IMR-90 (cell line): ENCODE measurements at regions not wholly inside any gene's neighbourhood (a gene's known extent, or its start where the extent isn't known, plus 50 kb on each side); places are given as distances from the start of the nearest gene placed in this dataset.
"Not testable (repeated sequence)": the region's sequence is repeated elsewhere in the genome, so short reads cannot be mapped to it uniquely, and the experiment has no call there.

ENCODE experiments used
- ATAC-seq: fragments of 200-7000 bp; cut with Tn5 transposase; 2 replicates; pipeline ENCODE4 v1.9.1; 2020; ENCODE audit warnings: low read depth, mild to moderate bottlenecking, moderate library complexity
- BruUV-seq: library from RNA; stranded (reverse); fragments of 400-500 nt; replicated peaks from 2 replicates; lab custom pipeline; 2021; lab: Mats Ljungman, UMichigan
- CTCF ChIA-PET: fragments of 300-600 bp; formaldehyde crosslinking; extraction: SDS; loops from one replicate; lab custom pipeline; 2021; ENCODE audit warnings: antibody characterized with exemption; lab: Yijun Ruan, JAX
- POLR2A ChIA-PET: fragments of 300-600 bp; sonication (Branson Sonifier 250); formaldehyde crosslinking; loops from one replicate; lab custom pipeline; 2022; ENCODE audit warnings: antibody characterized with exemption; ENCODE audit not compliant: unreplicated experiment; lab: Charles Lee
- DNase-seq: peaks from one replicate; pipeline ENCODE4 v3.0.0; 2013
- H2AFZ ChIP-seq: replicated peaks from 2 replicates; pipeline ENCODE3; 2013; ENCODE audit warnings: low read length, mild to moderate bottlenecking; ENCODE audit not compliant: poor library complexity
- H2AK5ac ChIP-seq: 2 replicates; pipeline ENCODE4 v1.6.1; 2013; ENCODE audit warnings: low read depth, low read length, inconsistent platforms
- H2AK9ac ChIP-seq: replicated peaks from 2 replicates; pipeline ENCODE3; 2013; ENCODE audit warnings: mild to moderate bottlenecking, low read depth, low read length, moderate library complexity; ENCODE audit not compliant: poor library complexity
- H2BK120ac ChIP-seq: 2 replicates; pipeline ENCODE4 v1.6.1; 2013; ENCODE audit warnings: low read depth, low read length, inconsistent platforms
- H2BK15ac ChIP-seq: 3 replicates; pipeline ENCODE4 v1.6.1; 2013; ENCODE audit warnings: low read depth, low read length, inconsistent platforms
- H2BK20ac ChIP-seq: 2 replicates; pipeline ENCODE4 v1.6.1; 2013; ENCODE audit warnings: low read depth, mild to moderate bottlenecking, inconsistent platforms, low read length, moderate library complexity
- H2BK5ac ChIP-seq: 2 replicates; pipeline ENCODE4 v1.6.1; 2013; ENCODE audit warnings: mild to moderate bottlenecking, low read depth, low read length, inconsistent platforms; ENCODE audit not compliant: poor library complexity, severe bottlenecking
- H3K14ac ChIP-seq: replicated peaks from 2 replicates; pipeline ENCODE4 v1.6.1; 2013; ENCODE audit warnings: low read depth, low read length, inconsistent platforms
- H3K18ac ChIP-seq: 2 replicates; pipeline ENCODE4 v1.6.1; 2013; ENCODE audit warnings: low read depth, low read length, control low read depth
- H3K23ac ChIP-seq: 2 replicates; pipeline ENCODE4 v1.6.1; 2013; ENCODE audit warnings: low read depth, low read length, inconsistent platforms
- H3K27ac ChIP-seq: 2 replicates; pipeline ENCODE4 v1.5.1; 2013; ENCODE audit warnings: mild to moderate bottlenecking, control low read depth, low read length; ENCODE audit not compliant: insufficient read depth
- H3K27me3 ChIP-seq: 2 replicates; pipeline ENCODE4 v1.6.1; 2013; ENCODE audit warnings: low read length; ENCODE audit not compliant: control insufficient read depth, insufficient read depth
- H3K36me3 ChIP-seq: 2 replicates; pipeline ENCODE4 v1.6.1; 2013; ENCODE audit warnings: low read length, mixed read lengths; ENCODE audit not compliant: control insufficient read depth, insufficient read depth
- H3K4ac ChIP-seq: 2 replicates; pipeline ENCODE4 v1.6.1; 2013; ENCODE audit warnings: low read depth, low read length, inconsistent platforms
- H3K4me1 ChIP-seq: 2 replicates; pipeline ENCODE4 v1.6.1; 2013; ENCODE audit warnings: low read length, mixed read lengths; ENCODE audit not compliant: control insufficient read depth, insufficient read depth
- H3K4me2 ChIP-seq: 2 replicates; pipeline ENCODE4 v1.6.1; 2013; ENCODE audit warnings: low read depth, mild to moderate bottlenecking, control low read depth, low read length, moderate library complexity
- H3K4me3 ChIP-seq: 2 replicates; pipeline ENCODE4 v1.5.1; 2013; ENCODE audit warnings: low read depth, mild to moderate bottlenecking, control low read depth, low read length, moderate library complexity; ENCODE audit not compliant: insufficient read depth
- H3K56ac ChIP-seq: 2 replicates; pipeline ENCODE4 v1.6.1; 2013; ENCODE audit warnings: low read length, inconsistent platforms; ENCODE audit not compliant: insufficient read depth; ENCODE audit errors: extremely low read depth
- H3K79me1 ChIP-seq, 2 experiments: 2 replicates each; pipeline ENCODE4 v1.6.1; 2013; ENCODE audit warnings: low read length in 2 of 2, inconsistent platforms in 1 of 2, low read depth in 1 of 2
- H3K9ac ChIP-seq: 2 replicates; pipeline ENCODE4 v1.6.1; 2013; ENCODE audit warnings: low read depth, low read length, control low read depth
- H3K9me1 ChIP-seq: 2 replicates; pipeline ENCODE4 v1.6.1; 2013; ENCODE audit warnings: low read length, inconsistent platforms; ENCODE audit not compliant: insufficient read depth
- H3K9me3 ChIP-seq: 2 replicates; pipeline ENCODE4 v1.6.1; 2013; ENCODE audit warnings: low read length; ENCODE audit not compliant: control insufficient read depth, insufficient read depth
- H4K20me1 ChIP-seq: 2 replicates; pipeline ENCODE4 v1.6.1; 2013; ENCODE audit warnings: low read length, inconsistent platforms; ENCODE audit not compliant: insufficient read depth
- H4K5ac ChIP-seq: 2 replicates; pipeline ENCODE4 v1.6.1; 2013; ENCODE audit warnings: mild to moderate bottlenecking, low read depth, low read length, control low read depth
- H4K8ac ChIP-seq, 2 experiments: 2 replicates each; pipeline ENCODE4 v1.6.1; 2013; ENCODE audit warnings: low read depth in 2 of 2, low read length in 2 of 2, control low read depth in 1 of 2, inconsistent platforms in 1 of 2
- H4K91ac ChIP-seq: 2 replicates; pipeline ENCODE4 v1.6.1; 2013; ENCODE audit warnings: low read depth, low read length, inconsistent platforms; ENCODE audit not compliant: insufficient read depth
- BHLHE40 ChIP-seq: fragments of 150-350 bp; IDR thresholded peaks from 2 replicates; pipeline ENCODE4 v1.6.1; 2016; ENCODE audit warnings: mild to moderate bottlenecking, low read depth, low read length
- CEBPB ChIP-seq: IDR thresholded peaks from 2 replicates; pipeline ENCODE4 v1.6.1; 2012; ENCODE audit warnings: low read depth, low read length, improper control_type of control experiment
- CHD1 ChIP-seq: IDR thresholded peaks from 2 replicates; pipeline ENCODE4 v1.6.1; 2012; ENCODE audit warnings: low read depth, low read length, improper control_type of control experiment
- ELK1 ChIP-seq: fragments of 150-350 bp; IDR thresholded peaks from 2 replicates; pipeline ENCODE4 v1.6.1; 2016; ENCODE audit warnings: low read depth, mild to moderate bottlenecking, low read length, moderate library complexity, borderline replicate concordance
- MXI1 ChIP-seq: IDR thresholded peaks from 2 replicates; pipeline ENCODE4 v1.6.1; 2012; ENCODE audit warnings: low read depth, mild to moderate bottlenecking, low read length, moderate library complexity, borderline replicate concordance
- NFE2L2 ChIP-seq: fragments of 150-350 bp; IDR thresholded peaks from 2 replicates; pipeline ENCODE4 v1.6.1; 2016; ENCODE audit warnings: low read depth, mild to moderate bottlenecking, low read length
- RCOR1 ChIP-seq: IDR thresholded peaks from 2 replicates; pipeline ENCODE4 v1.6.1; 2012; ENCODE audit warnings: mild to moderate bottlenecking, low read length, improper control_type of control experiment; ENCODE audit not compliant: insufficient replicate concordance
- RFX5 ChIP-seq: IDR thresholded peaks from 2 replicates; pipeline ENCODE4 v1.8.0; 2012; ENCODE audit warnings: low read depth, mild to moderate bottlenecking, low read length, moderate library complexity
- WGBS, 2 experiments: methylation state at CpG; one replicate each; pipeline versions ENCODE4 v1.1.5 to v1.1.7; 2013; ENCODE audit warnings: missing lambda C conversion rate in 2 of 2; ENCODE audit not compliant: insufficient read length in 1 of 2; ENCODE audit errors: extremely low coverage in 2 of 2; 5-methylcytosine and 5-hydroxymethylcytosine counted together
- dilution Hi-C: fragments of 300-500 bp; cut with HindIII; formaldehyde crosslinking; loops from one replicate; pipeline ENCODE4 v1.14.3; 2018; ENCODE audit warnings: low sequenced_read_pairs; ENCODE audit not compliant: unreplicated experiment
- in situ Hi-C: fragments of 300-500 bp; cut with MboI; formaldehyde crosslinking; loops from 3 replicates; pipeline ENCODE4 v1.14.3; 2019; ENCODE audit warnings: low sequenced_read_pairs, inconsistent platforms, mixed read lengths
- intact Hi-C: fragments of 100-400 bp; cut with micrococcal nuclease; formaldehyde crosslinking; loops from 2 replicates; pipeline ENCODE4 v1.10.0; 2022
- TF ChIP-seq, protein P1 (sequence below): fragments of 150-350 bp; IDR thresholded peaks from 2 replicates; pipeline ENCODE4 v1.6.1; 2017; ENCODE audit warnings: mild to moderate bottlenecking, antibody characterized with exemption, low read length, low read depth

- no peak for ATAC-seq
- dilution Hi-C loops: no loop called here
These were observed 337.6 kb downstream of the IRS1 start for GRCh38 chr2:226461981-226462380.

GRCh38 chr2:226456144-226456543 lies 343.5 kb downstream of the IRS1 start:
- in situ Hi-C loops: not testable (repeated sequence)

More at GRCh38 chr2:226461981-226462380, 337.6 kb downstream of the IRS1 start:
- H2AFZ ChIP-seq: no peak overlapping the region
- no peak overlapping the region for H3K4ac ChIP-seq
- no peak overlapping the region for H3K27ac ChIP-seq
- H4K5ac ChIP-seq: no peak overlapping the region
- no peak overlapping the region for H2AK5ac ChIP-seq
- peaks cover 2% of the 10 kb centered on the region; the same call in 1 of the 2 replicates for H3K4me1 ChIP-seq
- no peak overlapping the region for H3K56ac ChIP-seq
- no CpG with 5 or more reads among the region's 4 CpGs for WGBS, 2 experiments
- H3K18ac ChIP-seq: no peak overlapping the region
- no peak overlapping the region for H3K23ac ChIP-seq
- no peak for DNase-seq
- H3K4me3 ChIP-seq: no peak overlapping the region
- ChIA-PET CTCF (no interaction called here), POLR2A (no interaction called here)
- H2AK9ac ChIP-seq: no peak overlapping the region
- H2BK120ac ChIP-seq: no peak overlapping the region
- H3K79me1 ChIP-seq: no peaks in the 10 kb centered on the region
- H4K91ac ChIP-seq: no peak overlapping the region
- H4K8ac ChIP-seq: no peak overlapping the region
- no peaks in the 10 kb centered on the region for H3K27me3 ChIP-seq
- H3K9me1 ChIP-seq: no peaks in the 10 kb centered on the region
- H2BK20ac ChIP-seq: no peak overlapping the region
- no peaks in the 10 kb centered on the region for H4K20me1 ChIP-seq
- BruUV-seq: no TSS peak
- no peak overlapping the region for H3K4me2 ChIP-seq
- no peaks in the 10 kb centered on the region for H3K9me3 ChIP-seq
- no peak overlapping the region for H2BK15ac ChIP-seq
- no peak overlapping the region for H3K14ac ChIP-seq
- no peak for TF ChIP-seq NFE2L2
- TF ChIP-seq MXI1: no peak
- no peak for TF ChIP-seq ELK1
- TF ChIP-seq CHD1: no peak
- TF ChIP-seq RCOR1: no peak
- no peak for TF ChIP-seq BHLHE40
- TF ChIP-seq RFX5: no peak
- TF ChIP-seq, protein P1, sequence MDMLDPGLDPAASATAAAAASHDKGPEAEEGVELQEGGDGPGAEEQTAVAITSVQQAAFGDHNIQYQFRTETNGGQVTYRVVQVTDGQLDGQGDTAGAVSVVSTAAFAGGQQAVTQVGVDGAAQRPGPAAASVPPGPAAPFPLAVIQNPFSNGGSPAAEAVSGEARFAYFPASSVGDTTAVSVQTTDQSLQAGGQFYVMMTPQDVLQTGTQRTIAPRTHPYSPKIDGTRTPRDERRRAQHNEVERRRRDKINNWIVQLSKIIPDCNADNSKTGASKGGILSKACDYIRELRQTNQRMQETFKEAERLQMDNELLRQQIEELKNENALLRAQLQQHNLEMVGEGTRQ: no peak
- no peak for TF ChIP-seq CEBPB
- in situ Hi-C loops (no loop called here), intact Hi-C loops (no loop called here)
- no peak overlapping the region for H3K9ac ChIP-seq
- no peak overlapping the region for H2BK5ac ChIP-seq
- H3K36me3 ChIP-seq: no peaks in the 10 kb centered on the region

More at GRCh38 chr2:226456144-226456543, 343.5 kb downstream of the IRS1 start:
- intact Hi-C loops, H2BK20ac ChIP-seq, H3K4me1 ChIP-seq, BruUV-seq, H3K27me3 ChIP-seq, H3K36me3 ChIP-seq, H3K56ac ChIP-seq, H3K14ac ChIP-seq, H3K79me1 ChIP-seq, H3K4ac ChIP-seq, dilution Hi-C loops, H3K4me2 ChIP-seq, H4K8ac ChIP-seq, H2BK5ac ChIP-seq, H3K18ac ChIP-seq, DNase-seq, H3K27ac ChIP-seq, H3K4me3 ChIP-seq, H2AFZ ChIP-seq, H4K5ac ChIP-seq, H2BK15ac ChIP-seq, ATAC-seq, H2AK5ac ChIP-seq, H2BK120ac ChIP-seq, POLR2A ChIA-PET, H2AK9ac ChIP-seq, H4K91ac ChIP-seq, H3K9ac ChIP-seq, H3K9me1 ChIP-seq, H4K20me1 ChIP-seq, CTCF ChIA-PET, H3K23ac ChIP-seq: not testable (repeated sequence)
- no CpG with 5 or more reads among the region's 1 CpG for WGBS, 2 experiments
- H3K9me3 ChIP-seq: peaks cover 12% of the 10 kb centered on the region
